ENCODE measurements at regions not wholly inside any gene's neighbourhood (a gene's known extent, or its start where the extent isn't known, plus 50 kb on each side); places are given as distances from the start of the nearest gene placed in this dataset.

- H3K4me3 ChIP-seq (ENCODE audit: low read length): no peak overlapping the region
- DNase-seq (ENCODE audit: low read depth): no peak
- TF ChIP-seq CTCF (conservative IDR thresholded peaks at IDR 0.05; ENCODE audit: low read depth, low read length): no peak
Measured at GRCh38 chr3:73783811-73784210, 159.1 kb upstream of the PDZRN3 start.

GRCh38 chr3:73781541-73781940, 156.8 kb upstream of the PDZRN3 start:
- TF ChIP-seq CTCF (conservative IDR thresholded peaks at IDR 0.05; ENCODE audit: low read depth, low read length): no peak
- no peak overlapping the region for H3K4me3 ChIP-seq (ENCODE audit: low read length)
- no peak for DNase-seq (ENCODE audit: low read depth)

- no peak overlapping the region for H3K4me3 ChIP-seq (ENCODE audit: low read length)
- no peak for DNase-seq (ENCODE audit: low read depth)
- no peak for TF ChIP-seq CTCF (conservative IDR thresholded peaks at IDR 0.05; ENCODE audit: low read depth, low read length)
Measured at GRCh38 chr3:73774645-73775044, 149.9 kb upstream of the PDZRN3 start.

GRCh38 chr3:73773233-73773632, 148.5 kb upstream of the PDZRN3 start:
- TF ChIP-seq CTCF (conservative IDR thresholded peaks at IDR 0.05; ENCODE audit: low read depth, low read length): no peak
- H3K4me3 ChIP-seq (ENCODE audit: low read length): no peak overlapping the region
- no peak for DNase-seq (ENCODE audit: low read depth)

GRCh38 chr3:73772076-73772886, 147.5 kb upstream of the PDZRN3 start:
- DNase-seq (ENCODE audit: low read depth): no peak
- no peak overlapping the region for H3K4me3 ChIP-seq (ENCODE audit: low read length)
- TF ChIP-seq CTCF (conservative IDR thresholded peaks at IDR 0.05; ENCODE audit: low read depth, low read length): no peak

- no peak overlapping the region for H3K4me3 ChIP-seq (ENCODE audit: low read length)
- DNase-seq (ENCODE audit: low read depth): no peak
- TF ChIP-seq CTCF (conservative IDR thresholded peaks at IDR 0.05; ENCODE audit: low read depth, low read length): no peak
Measured at GRCh38 chr3:73768524-73769308, 144.0 kb upstream of the PDZRN3 start.
